ENCODE measurements at regions not wholly inside any gene's neighbourhood (a gene's known extent, or its start where the extent isn't known, plus 50 kb on each side); places are given as distances from the start of the nearest gene placed in this dataset.

DNA sequence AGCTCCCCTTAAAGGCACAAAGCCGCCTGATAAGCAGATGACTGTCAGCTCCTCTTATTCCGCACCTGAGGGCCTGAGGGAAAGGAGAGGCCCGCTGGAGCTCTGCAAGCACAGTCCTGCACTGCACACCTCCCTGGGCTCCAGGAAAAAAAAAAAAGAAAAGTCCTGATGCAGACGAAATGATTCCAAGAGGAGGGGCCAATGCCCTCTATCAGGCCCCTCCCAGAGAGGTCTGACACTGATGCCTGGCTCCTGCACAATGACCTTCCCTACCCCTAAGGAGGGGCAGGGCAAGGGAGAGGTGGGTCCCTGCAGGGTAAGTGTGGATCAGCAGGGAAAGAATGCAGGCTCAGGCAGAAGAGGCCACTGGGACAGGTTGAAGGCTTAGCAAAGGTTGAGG, 572.7 kb downstream of the SOX6 start:
- TF ChIP-seq, protein P1, sequence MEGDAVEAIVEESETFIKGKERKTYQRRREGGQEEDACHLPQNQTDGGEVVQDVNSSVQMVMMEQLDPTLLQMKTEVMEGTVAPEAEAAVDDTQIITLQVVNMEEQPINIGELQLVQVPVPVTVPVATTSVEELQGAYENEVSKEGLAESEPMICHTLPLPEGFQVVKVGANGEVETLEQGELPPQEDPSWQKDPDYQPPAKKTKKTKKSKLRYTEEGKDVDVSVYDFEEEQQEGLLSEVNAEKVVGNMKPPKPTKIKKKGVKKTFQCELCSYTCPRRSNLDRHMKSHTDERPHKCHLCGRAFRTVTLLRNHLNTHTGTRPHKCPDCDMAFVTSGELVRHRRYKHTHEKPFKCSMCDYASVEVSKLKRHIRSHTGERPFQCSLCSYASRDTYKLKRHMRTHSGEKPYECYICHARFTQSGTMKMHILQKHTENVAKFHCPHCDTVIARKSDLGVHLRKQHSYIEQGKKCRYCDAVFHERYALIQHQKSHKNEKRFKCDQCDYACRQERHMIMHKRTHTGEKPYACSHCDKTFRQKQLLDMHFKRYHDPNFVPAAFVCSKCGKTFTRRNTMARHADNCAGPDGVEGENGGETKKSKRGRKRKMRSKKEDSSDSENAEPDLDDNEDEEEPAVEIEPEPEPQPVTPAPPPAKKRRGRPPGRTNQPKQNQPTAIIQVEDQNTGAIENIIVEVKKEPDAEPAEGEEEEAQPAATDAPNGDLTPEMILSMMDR (IDR thresholded peaks at IDR 0.05; ENCODE audit: unreplicated experiment): no peak
- Mint-ChIP-seq H3K9me3 (no peaks in the 10 kb centered on the region), H3K4me1 (peaks cover 9% of the 10 kb centered on the region), H3K27ac (no peak overlapping the region), H3K4me3 (no peak overlapping the region), H3K27me3 (ENCODE audit: low read depth) (no peaks in the 10 kb centered on the region), H3K36me3 (no peaks in the 10 kb centered on the region)
- DNase-seq (ENCODE audit: low spot score in 2 of 2, unreplicated experiment in 2 of 2): no peak

DNA sequence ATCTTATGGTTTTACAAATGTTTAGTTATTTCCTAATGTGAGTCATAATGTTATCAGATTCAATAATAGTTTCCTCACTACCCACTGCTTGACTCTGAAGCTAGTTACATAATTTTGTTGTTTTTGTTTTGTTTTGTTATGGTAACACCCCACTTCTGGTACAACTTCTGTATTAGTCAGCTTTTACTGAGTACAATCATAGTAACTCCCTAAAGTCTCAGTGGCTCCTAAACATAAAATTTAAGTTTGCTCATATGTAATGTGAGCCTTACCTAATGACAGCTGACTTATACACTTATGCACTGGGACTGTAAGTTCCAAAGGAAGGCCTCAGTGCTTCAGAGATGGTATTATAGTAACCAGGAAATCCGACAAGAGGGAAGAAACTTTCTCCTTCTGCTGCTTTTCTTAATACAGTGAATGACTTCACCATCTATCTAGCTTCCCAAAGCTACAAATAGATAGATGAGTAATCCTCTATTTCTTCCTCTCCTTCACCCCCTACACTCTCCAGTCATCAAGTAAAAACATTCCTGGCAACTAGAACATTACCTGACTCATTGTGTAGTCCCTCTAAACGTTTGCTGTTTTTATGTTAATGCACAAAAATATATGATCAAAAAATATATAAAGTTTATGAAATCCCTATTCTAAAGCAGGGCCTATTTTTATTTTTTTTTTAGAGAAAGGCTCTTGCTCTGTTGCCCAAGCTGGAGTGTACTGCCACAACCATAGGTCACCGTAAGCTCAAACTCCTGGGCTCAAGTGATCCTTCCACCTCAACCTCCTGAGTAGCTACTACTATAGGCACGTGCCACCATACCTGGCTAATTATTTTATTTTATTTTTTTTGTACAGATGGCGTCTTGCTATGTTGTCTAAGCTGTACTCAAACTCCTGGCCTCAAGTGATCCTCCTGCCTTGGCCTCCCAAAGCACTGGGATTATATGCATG, 563.0 kb downstream of the SOX6 start:
- Mint-ChIP-seq H3K27me3 (ENCODE audit: low read depth) (no peaks in the 10 kb centered on the region), H3K36me3 (no peaks in the 10 kb centered on the region), H3K27ac (no peak overlapping the region), H3K9me3 (peaks cover 11% of the 10 kb centered on the region), H3K4me3 (no peak overlapping the region), H3K4me1 (no peaks in the 10 kb centered on the region)
- TF ChIP-seq, protein P1 (IDR thresholded peaks at IDR 0.05; ENCODE audit: unreplicated experiment): no peak
- DNase-seq (ENCODE audit: low spot score in 2 of 2, unreplicated experiment in 2 of 2): no peak

DNA sequence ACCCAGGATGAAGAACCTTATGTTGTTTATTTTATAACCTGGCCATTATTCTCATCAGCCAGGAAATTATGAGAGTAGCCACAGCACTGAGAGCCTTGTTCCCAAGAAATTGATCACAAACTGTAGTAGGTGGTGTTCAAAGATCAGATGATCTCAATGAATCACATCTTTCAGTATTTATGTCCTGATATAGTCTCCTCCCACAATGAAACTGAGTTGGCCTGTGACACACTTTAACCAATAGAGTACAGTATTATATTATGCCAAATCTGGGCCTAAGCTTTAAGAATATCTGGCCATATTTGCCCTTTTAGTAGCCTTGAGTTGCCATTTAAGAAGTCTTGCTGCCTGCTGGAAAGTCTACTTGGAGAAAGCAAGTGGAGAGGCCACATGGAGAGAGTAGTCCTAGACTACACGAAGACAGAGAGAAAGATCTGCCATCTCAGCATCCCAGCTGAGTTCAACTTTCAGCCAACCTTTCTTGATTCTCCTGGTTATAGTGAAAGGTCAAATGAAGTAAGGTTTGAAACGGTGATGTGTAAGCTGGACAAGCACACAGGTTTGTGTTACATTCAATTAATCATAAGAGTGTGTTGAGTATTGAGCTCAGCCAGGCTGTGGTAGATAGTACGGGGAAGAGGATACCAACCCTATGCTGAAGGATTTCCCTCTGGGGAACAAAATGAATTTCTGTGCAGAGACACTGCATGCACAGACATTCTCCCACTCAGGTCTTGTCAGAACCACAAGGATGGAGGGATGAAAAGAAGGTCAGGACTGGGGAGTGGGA, 561.8 kb downstream of the SOX6 start:
- H3K36me3 Mint-ChIP-seq: no peaks in the 10 kb centered on the region
- DNase-seq (ENCODE audit: low spot score in 2 of 2, unreplicated experiment in 2 of 2): no peak
- H3K27me3 Mint-ChIP-seq (ENCODE audit: low read depth): no peaks in the 10 kb centered on the region
- TF ChIP-seq, protein P1 (IDR thresholded peaks at IDR 0.05; ENCODE audit: unreplicated experiment): no peak
- H3K27ac Mint-ChIP-seq: no peak overlapping the region
- H3K9me3 Mint-ChIP-seq: peaks cover 11% of the 10 kb centered on the region
- H3K4me1 Mint-ChIP-seq: peaks cover 2% of the 10 kb centered on the region
- no peak overlapping the region for H3K4me3 Mint-ChIP-seq

DNA sequence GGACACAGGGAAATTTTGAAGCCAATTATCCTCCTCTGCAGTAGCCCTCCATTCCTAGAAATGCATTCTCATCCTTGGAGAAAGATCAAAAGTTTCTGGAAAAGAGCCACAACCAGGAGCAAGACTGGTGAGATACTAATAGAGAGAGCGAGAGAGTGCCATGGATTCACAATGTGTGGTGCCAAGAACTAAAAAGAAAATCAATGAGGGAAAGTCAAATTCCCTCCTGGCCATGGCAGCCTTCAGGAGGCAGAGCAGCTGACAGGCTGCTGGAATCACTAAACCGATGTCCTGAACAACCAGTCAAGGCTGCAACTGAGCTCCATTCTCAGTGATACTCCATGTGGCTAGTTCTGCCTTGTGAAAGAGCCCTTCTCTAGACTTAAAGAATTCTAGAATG, 561.0 kb downstream of the SOX6 start:
- Mint-ChIP-seq H3K27ac (no peak overlapping the region), H3K4me1 (peaks cover 7% of the 10 kb centered on the region), H3K27me3 (ENCODE audit: low read depth) (no peaks in the 10 kb centered on the region), H3K9me3 (peaks cover 11% of the 10 kb centered on the region), H3K36me3 (no peaks in the 10 kb centered on the region), H3K4me3 (no peak overlapping the region)
- DNase-seq (ENCODE audit: low spot score in 2 of 2, unreplicated experiment in 2 of 2): no peak
- TF ChIP-seq, protein P1 (IDR thresholded peaks at IDR 0.05; ENCODE audit: unreplicated experiment): no peak

DNA sequence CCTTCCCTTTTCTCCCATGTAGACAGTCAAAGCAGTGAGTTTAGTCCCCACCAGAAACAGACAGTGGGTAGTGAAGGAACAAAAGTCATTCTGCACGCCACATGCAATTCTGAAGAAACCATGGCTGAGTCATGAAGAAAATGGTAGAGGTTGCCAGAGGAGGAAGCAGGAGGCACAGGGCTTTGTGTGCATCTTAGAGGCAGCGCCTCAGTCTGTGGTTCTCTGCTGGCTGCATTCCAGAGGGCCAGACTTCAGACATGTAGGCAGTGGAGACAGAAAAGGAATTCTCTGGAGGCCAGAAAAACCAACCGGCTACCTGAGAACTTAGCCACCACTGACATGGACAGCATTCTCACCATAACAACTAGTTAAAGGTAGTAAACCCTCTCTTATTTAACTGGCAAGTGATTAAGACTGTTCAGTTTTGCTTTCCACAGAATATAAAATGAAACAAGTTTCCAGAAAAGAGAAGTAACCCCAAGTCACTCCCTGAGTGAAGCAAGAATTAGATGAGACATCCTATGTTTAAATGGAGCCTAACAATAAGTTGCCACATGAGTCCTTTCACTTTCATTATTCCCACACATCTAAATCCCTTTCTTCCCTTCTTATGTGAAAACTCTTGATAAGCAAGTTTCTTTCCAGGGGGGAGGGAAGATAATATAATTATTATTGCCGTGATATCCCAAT, 556.1 kb downstream of the SOX6 start:
- no peak overlapping the region for H3K27ac Mint-ChIP-seq
- peaks cover 17% of the 10 kb centered on the region for H3K4me1 Mint-ChIP-seq
- no peak for DNase-seq (ENCODE audit: low spot score in 2 of 2, unreplicated experiment in 2 of 2)
- no peak overlapping the region for H3K4me3 Mint-ChIP-seq
- H3K27me3 Mint-ChIP-seq (ENCODE audit: low read depth): no peaks in the 10 kb centered on the region
- TF ChIP-seq, protein P1 (IDR thresholded peaks at IDR 0.05; ENCODE audit: unreplicated experiment): no peak
- H3K9me3 Mint-ChIP-seq: no peaks in the 10 kb centered on the region
- H3K36me3 Mint-ChIP-seq: no peaks in the 10 kb centered on the region
